Stimulated activated CD4-positive, alpha-beta T cell treated with anti-CD3 and anti-CD28 coated beads, TNF-alpha, amount 100 ng/mL, for 4 hours (primary cell): ENCODE measurements at regions not wholly inside any gene's neighbourhood (a gene's known extent, or its start where the extent isn't known, plus 50 kb on each side); places are given as distances from the start of the nearest gene placed in this dataset.
"Not testable (repeated sequence)": the region's sequence is repeated elsewhere in the genome, so short reads cannot be mapped to it uniquely, and the experiment has no call there.

Source experiments
- DNase-seq, 3 experiments: peaks; one replicate each; pipeline ENCODE4 v3.0.0-alpha.2; 2020; ENCODE audit warnings: low read depth in 3 of 3

GRCh38 chr1:229131243-229132105, 139.4 kb upstream of the RAB4A start:
- no peak for DNase-seq

GRCh38 chr1:229132106-229132443, 138.8 kb upstream of the RAB4A start:
- DNase-seq, result no peak

DNA sequence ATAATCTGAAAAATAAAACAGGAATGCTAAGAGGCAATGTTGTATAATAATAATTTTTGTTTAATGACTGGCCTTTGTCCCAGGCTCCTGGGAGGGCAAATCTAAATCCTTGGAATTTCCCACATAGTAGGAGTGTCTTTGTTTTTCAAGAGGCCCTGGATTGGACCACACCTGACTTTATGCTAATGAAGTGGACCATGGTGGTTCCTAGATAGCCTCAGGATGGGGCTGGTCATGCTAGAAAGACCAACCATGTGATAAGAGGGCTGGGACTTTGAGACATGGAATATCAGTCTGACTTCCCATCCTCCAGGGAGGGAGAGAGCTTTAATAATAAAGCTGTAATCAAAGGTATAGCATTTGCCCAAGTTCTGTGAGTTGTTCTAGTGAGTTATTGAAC, 138.2 kb upstream of the RAB4A start:
- no peak for DNase-seq

DNA sequence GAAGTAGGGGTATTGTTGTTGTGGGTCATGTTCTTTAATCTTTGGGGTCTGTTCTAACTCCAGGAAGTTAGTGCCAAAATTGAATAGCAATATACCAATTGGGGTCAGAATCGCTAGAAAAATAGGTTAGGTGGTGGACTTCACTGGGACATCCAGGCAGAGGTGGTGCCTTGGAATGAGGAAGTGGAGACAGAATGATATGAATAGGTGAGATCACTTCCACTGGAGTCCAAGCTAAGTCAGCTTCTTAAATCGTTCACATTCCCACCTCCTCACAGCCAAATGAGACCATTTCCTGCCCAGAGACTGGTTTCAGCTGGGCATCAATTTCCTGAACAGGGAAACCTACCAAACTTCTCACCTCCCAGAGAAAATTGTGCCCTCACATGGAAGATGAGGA, 137.8 kb upstream of the RAB4A start:
- no peak for DNase-seq

DNA sequence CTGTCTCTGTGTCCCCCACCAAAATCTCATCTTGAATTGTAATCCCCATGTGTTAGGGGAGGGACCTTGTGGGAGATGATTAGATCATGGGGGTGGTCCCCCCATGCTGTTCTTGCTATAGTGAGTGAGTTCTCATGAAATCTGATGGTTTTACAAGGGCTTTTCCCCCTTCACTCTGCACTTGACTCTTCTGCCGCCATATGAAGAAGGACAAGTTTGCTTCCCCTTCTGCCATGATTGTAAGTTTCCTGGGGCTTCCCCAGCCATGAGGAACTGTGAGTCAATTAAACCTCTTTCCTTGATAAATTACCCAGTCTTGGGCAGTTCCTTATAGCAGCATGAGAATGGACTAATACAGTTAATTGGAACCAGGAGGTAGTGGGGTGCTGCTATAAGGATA, 137.1 kb upstream of the RAB4A start:
- DNase-seq, result no peak

GRCh38 chr1:229134381-229135217, 136.3 kb upstream of the RAB4A start:
- not testable (repeated sequence) for DNase-seq

- no peak for DNase-seq
These were observed 135.1 kb upstream of the RAB4A start for GRCh38 chr1:229135773-229136172.

DNA sequence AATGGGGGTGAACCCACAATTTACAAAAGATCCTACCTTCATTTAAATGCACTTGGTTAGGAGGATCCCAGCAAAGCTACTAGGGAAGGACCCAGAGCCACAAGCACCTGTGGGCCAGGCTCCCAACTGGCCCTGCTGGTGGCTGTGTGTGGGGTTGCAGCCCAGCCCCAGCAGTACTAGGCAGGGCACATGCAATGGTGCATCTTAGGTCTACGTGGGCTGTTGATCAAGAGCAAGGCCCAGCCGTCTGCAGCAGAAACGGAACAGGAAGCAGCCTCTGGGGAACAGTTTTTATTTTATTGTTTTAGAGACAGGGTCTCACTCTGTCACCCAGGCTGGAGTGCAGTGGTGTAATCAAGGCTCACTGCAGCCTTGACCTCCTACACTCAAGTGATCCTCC, 134.1 kb upstream of the RAB4A start:
- no peak for DNase-seq

GRCh38 chr1:229137271-229137670, 133.6 kb upstream of the RAB4A start:
- no peak for DNase-seq

DNA sequence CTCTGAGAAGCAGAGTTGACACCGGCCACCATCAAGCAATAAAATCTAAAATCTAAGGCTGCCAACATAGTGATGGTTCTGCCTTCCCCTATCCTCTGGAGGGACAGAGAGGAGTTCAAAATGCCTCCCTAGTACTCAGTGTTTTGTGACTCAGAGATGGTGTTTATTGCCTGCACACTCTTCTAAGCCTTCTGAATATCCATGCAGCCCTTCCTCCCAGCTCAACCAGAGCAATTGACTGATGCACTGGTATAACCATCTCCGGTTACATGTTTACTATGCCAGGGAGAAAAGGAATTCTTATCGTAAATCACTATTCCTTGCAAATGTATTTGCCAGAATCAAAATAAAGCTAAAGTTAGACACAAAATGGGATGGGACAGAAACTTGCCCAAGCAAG, 132.9 kb upstream of the RAB4A start:
- DNase-seq, result no peak

GRCh38 chr1:229139331-229140118, 131.4 kb upstream of the RAB4A start:
- no peak for DNase-seq

GRCh38 chr1:229140119-229140396, 130.9 kb upstream of the RAB4A start:
- DNase-seq, result no peak

- no peak for DNase-seq
These were observed 129.6 kb upstream of the RAB4A start for GRCh38 chr1:229141271-229141670.

- no peak for DNase-seq
These were observed 129.1 kb upstream of the RAB4A start for GRCh38 chr1:229141689-229142377.

DNA sequence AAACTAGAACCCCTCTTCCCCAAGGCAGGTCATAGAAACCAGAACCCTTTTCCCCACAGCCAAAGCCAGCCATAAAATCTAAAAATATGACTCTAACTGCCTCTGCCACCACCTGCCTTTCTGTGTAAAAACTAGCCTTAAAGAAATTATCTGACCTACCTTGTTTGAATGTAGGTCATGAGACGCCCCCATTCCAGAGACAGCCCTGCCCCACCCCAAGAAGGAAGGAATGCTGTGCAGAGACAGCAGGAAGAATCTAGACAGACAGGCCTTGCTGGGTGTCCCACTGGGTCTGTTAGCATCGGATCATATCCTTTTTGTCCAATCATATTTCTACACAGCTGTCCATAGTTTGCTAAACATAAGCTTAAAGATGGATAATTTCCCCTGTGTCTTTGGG, 128.4 kb upstream of the RAB4A start:
- no peak for DNase-seq

DNA sequence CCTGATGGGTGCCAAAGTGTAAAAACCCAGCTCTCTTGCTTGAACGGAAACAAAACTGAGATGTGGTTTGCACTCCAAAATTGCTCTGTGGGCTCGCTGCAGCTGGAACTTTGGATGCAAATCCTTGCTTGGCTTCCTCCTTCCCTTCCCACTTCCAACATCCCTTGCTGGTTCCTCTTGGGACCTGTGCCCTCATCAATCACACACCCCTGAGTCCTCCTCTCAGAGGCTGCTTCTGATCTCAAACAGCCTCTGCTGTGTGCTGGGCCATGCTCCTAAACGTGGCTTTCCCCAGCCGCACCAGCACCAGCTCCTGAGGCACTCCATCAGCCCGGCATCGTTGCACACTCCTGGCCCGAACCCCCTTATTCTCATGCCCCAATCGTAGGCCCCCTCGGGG, 124.3 kb upstream of the RAB4A start:
- no peak for DNase-seq

DNA sequence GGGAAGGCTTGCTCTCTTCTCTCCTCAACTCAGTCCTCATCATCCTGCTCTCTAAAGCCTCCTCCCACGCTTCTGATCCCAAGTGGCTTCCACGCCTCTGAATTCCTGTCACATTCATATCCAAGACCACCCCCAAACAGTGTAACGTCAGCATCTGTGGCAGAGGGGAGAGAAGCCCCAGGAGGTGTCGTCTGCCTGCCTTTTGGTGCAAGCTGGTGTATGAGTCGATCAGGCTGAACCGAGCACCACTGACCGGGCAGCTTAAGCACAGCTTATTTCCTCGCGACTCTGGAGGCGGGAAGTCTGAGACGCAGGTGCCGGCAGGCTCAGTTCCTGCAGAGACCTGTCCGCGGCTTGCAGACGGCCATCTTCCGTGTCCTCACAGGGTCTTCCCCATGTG, 123.8 kb upstream of the RAB4A start:
- DNase-seq, result no peak

- no peak for DNase-seq
These were observed 122.8 kb upstream of the RAB4A start for GRCh38 chr1:229148041-229148671.

- DNase-seq, result no peak
These were observed 122.2 kb upstream of the RAB4A start for GRCh38 chr1:229148743-229149142.

- no peak for DNase-seq
These were observed 121.5 kb upstream of the RAB4A start for GRCh38 chr1:229149435-229149834.

- DNase-seq, result no peak
These were observed 120.4 kb upstream of the RAB4A start for GRCh38 chr1:229150518-229150917.
